GM10248 (cell line): ENCODE measurements at regions not wholly inside any gene's neighbourhood (a gene's known extent, or its start where the extent isn't known, plus 50 kb on each side); places are given as distances from the start of the nearest gene placed in this dataset.

Experiments
- CTCF ChIA-PET: fragments of 300-600 bp; sonication (Branson Sonifier 250); formaldehyde crosslinking; extraction: SDS; loops from one replicate; lab custom pipeline; 2021; ENCODE audit warnings: antibody characterized with exemption; lab: Yijun Ruan, JAX
- POLR2A ChIA-PET: fragments of 350-650 bp; sonication (Branson Sonifier 250); formaldehyde crosslinking; extraction: SDS; loops from one replicate; lab custom pipeline; 2020; ENCODE audit warnings: antibody characterized with exemption; lab: Yijun Ruan, JAX
- DNase-seq: peaks from one replicate; pipeline ENCODE4 v3.0.0; 2012; ENCODE audit errors: extremely low spot score
- TF ChIP-seq, protein P1 (sequence below): IDR thresholded peaks from 2 replicates; pipeline ENCODE4 v1.5.1; 2012; ENCODE audit warnings: mild to moderate bottlenecking, low read depth; ENCODE audit errors: extremely low read depth, missing control alignments, control extremely low read depth

DNA sequence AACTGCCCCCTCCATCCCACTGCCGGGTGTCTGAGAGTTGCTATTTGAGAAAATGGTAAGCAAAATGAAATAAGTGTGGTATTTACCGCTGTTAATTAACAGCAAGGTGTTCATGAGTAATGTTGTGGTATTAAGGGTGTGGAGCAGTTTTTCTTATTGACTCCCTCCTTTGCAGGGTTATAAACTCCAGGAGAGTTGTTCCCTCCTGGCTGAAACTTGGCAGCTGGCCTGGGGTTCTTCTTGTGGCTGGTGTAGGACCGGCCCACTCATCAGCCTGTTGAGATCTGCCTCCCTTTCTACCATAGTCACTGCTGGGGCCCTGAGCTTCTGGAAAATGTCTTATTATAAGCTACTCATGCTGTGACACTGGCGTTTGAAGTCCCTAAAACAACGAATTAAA is 128.6 kb downstream of the SOX9 start:
- ChIA-PET POLR2A (no interaction called here), CTCF (interaction anchor here (1.5 kb wide), 1 partner anchor 67 kb away, joined by 3 read pairs; no protein-coding TSS in a partner anchor)
- DNase-seq: no peak
- TF ChIP-seq, protein P1, sequence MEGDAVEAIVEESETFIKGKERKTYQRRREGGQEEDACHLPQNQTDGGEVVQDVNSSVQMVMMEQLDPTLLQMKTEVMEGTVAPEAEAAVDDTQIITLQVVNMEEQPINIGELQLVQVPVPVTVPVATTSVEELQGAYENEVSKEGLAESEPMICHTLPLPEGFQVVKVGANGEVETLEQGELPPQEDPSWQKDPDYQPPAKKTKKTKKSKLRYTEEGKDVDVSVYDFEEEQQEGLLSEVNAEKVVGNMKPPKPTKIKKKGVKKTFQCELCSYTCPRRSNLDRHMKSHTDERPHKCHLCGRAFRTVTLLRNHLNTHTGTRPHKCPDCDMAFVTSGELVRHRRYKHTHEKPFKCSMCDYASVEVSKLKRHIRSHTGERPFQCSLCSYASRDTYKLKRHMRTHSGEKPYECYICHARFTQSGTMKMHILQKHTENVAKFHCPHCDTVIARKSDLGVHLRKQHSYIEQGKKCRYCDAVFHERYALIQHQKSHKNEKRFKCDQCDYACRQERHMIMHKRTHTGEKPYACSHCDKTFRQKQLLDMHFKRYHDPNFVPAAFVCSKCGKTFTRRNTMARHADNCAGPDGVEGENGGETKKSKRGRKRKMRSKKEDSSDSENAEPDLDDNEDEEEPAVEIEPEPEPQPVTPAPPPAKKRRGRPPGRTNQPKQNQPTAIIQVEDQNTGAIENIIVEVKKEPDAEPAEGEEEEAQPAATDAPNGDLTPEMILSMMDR: no peak

DNA sequence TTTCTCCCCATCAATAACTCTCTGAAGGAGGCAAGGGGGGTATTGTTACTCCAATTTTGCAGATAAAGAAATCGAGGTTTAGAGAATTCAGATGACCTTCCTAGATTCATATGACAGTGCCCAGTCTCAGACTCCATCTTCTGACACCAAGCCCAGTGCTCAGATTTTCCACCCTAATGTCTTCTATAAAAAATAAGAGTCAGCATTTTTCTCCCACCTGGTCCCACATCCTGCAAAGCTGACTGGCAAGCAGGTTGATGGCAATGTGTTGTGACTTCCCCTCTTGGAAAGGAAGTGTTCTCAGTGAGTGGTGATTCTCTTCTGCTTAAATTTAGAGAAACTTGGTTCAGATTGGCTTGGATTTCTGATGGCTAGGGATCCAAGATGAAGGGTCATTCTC is 129.4 kb downstream of the SOX9 start:
- TF ChIP-seq, protein P1: no peak
- DNase-seq: no peak
- ChIA-PET POLR2A (no interaction called here), CTCF (interaction anchor here (1.5 kb wide), 1 partner anchor 66 kb away, joined by 3 read pairs; no protein-coding TSS in a partner anchor)

DNA sequence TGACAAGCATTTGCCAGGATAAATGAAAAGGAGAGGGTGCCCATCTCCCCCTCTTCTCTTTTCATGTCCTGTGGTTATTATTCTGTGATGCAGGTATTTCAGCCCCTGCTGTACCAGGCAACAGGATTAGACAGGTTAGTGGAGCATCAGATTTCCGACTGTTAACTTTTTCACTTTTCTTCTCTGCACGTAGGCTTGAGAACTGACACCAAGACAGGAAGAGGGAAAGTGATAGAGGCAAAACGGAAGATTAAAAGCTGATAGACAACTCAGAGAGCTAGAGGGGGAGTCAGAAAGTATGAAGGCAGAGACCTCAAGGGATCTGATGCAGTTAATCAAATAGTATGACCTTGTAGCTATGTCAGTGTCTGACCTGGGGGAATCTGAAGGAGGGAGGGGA is 132.8 kb downstream of the SOX9 start:
- DNase-seq: no peak
- ChIA-PET POLR2A (no interaction called here), CTCF (interaction anchor here (0.8 to 1.6 kb wide), 2 partner anchors 10 to 16 kb away, joined by 3 to 4 read pairs; no protein-coding TSS in a partner anchor)
- TF ChIP-seq, protein P1: no peak

DNA sequence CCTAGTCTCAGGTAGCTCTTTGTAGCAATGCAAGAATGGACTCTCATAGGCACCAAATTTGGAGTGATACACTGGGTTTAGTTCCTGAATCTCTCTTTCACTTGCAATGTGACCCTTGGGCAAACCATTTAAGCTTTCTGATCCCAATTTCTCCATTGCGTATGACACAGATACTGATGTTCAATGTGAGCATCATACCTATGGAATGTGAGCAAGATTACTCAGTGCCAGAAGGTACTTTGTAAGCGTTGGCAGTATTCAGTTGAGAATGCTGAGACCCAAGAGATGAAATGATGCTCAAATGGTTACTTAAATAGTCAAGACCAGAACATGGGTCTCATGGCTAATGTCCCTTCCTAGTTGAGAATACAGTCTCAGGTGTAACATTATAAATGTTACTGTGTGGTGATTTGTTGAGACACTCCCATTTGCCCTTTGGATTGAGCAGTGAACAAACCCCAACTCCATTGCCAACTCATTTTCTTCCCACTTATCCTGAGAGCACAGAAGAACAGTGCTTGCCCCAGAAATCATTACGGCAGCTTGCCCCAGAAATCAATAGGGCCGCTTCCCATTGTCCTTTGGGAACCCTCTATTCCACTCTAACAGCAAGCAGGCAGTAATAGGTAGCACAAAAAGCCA is 134.1 kb downstream of the SOX9 start:
- TF ChIP-seq, protein P1: no peak
- ChIA-PET POLR2A (no interaction called here), CTCF (interaction anchor here (0.8 to 1.6 kb wide), 3 partner anchors 11 to 23 kb away, joined by 3 to 4 read pairs (median 4); no protein-coding TSS in a partner anchor)
- no peak for DNase-seq

DNA sequence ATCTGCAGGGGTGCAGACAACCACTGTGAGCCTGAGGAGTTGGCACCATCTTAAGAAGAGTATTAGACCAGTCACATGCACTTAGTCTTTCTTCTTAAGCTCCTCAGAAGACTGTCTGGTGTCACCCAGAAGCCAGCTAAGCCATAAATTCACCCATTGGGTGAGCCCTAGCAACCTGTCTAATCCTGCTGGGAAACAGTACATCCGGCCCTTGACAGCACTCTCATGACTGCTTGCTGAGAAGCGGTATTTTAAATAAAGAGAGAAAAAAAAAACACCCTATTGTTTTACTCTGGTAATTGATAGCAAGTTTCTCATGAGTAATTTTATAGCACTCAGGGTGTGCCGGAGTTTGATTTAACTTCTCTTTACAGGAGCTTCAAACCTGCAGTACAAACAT is 134.7 kb downstream of the SOX9 start:
- no peak for DNase-seq
- ChIA-PET CTCF (interaction anchor here (1.5 kb wide), 1 partner anchor 23 kb away, joined by 4 read pairs; no protein-coding TSS in a partner anchor), POLR2A (no interaction called here)
- TF ChIP-seq, protein P1: no peak

DNA sequence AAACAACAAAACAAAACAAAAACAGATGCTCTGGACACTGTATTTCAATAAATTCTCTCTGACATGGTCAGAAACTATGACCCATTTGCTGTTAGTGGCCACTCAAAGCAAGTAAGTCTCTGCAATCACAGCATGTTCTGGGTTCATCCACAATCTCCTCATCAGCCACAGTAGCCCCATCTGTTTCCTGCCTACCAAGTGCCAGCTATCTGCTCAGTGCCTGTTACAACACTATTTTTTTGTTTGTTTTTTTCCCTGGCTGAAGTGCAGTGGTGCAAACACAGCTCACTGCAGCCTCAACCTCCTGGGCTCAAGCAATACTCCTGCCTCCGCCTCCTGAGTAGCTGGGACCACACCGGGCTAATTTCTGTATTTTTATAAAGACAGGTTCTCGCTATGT is 137.9 kb downstream of the SOX9 start:
- TF ChIP-seq, protein P1: no peak
- ChIA-PET POLR2A (no interaction called here), CTCF (interaction anchor here (1.3 kb wide), 1 partner anchor 12 kb away, joined by 3 read pairs; no protein-coding TSS in a partner anchor)
- DNase-seq: no peak

DNA sequence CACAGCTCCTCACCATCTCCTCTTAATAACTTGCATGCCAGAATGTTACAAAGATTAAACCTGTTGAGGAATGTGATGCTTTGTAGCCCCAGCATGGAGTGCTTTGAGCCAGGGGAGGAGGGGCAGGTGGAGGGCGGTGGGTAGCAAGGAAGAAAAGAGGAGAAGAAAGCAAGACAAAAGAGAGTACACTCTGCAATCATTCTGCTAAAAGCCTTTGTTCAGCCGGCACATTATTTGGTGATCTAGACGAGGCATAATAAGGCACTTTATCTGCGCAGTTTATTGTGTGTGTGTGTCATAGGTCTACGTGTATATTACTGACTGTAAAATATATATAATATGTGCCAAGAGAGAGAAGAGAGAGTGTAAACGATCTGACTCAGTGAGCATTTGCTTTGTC is 139.1 kb downstream of the SOX9 start:
- no peak for DNase-seq
- ChIA-PET CTCF (no interaction called here), POLR2A (no interaction called here)
- TF ChIP-seq, protein P1: no peak
